ENCODE measurements at regions not wholly inside any gene's neighbourhood (a gene's known extent, or its start where the extent isn't known, plus 50 kb on each side); places are given as distances from the start of the nearest gene placed in this dataset.

DNA sequence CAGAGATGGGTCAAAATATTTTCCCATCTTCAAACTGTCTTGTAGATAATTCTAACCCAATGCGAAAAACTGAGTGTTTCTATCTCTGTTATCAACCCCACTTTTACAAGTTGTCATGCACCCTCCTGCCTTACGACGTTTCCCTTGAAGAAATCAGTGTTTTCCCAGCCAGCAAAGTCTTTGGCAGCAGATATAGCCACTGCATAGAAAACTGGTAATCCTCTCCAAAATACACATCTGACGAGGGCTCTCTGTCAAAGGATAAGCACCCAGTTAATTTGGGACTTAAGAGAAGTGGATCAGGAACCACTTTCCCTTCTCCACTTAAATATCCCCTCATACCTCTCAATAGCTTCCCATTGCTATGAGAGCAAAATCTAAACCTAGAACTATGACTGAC lies 351.9 kb upstream of the MIR17HG start (continued):
- TF ChIP-seq SIN3B (IDR thresholded peaks at IDR 0.05; ENCODE audit: low read depth) = no peak

DNA sequence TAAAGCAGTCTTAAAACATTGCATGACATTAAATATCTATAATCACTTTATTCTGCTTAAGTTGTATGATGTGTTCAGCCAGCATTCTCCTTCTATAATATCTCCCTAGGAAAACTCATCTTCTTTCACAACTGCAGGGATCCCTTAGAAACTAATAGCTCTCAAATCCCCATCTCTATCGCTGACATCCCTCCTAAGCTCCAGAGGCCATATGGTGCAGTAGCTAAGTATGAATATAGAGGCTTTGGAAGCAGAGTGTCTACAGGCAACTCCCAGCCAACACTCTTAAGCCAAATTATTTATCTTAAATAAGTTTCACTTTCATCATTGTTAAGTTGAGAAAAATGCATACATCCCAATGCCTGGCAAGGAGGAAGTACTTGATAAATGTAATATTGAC lies 349.5 kb upstream of the MIR17HG start:
- no peak overlapping the region for H3K9ac ChIP-seq (ENCODE audit: insufficient read depth in 1 of 2, low read depth in 2 of 2, low read length in 2 of 2)
- no peaks in the 10 kb centered on the region for H3K79me2 ChIP-seq (ENCODE audit: control insufficient read depth, insufficient read depth, low read length)
- DNase-seq (ENCODE audit: extremely low read depth in 1 of 4, low spot score in 3 of 4) (no peak), ATAC-seq (no peak), FAIRE-seq (no peak)
- no peaks in the 10 kb centered on the region for H4K20me1 ChIP-seq (replicated peaks; ENCODE audit: control insufficient read depth, insufficient read depth, low read length)
- no peak overlapping the region for H3K4me2 ChIP-seq (ENCODE audit: insufficient read depth, low read length)
- ChIA-PET CTCF (ENCODE audit: low intra/inter-chr PET ratio) (no interaction called here), POLR2A (no interaction called here)
- peaks cover 4% of the 10 kb centered on the region; the same call in 1 of the 2 replicates for H3K9me3 ChIP-seq (replicated peaks; ENCODE audit: control insufficient read depth, insufficient read depth, low read depth, low read length)
- H3K9me1 ChIP-seq (ENCODE audit: control insufficient read depth, insufficient read depth, low read length) = no peaks in the 10 kb centered on the region
- TF ChIP-seq, protein P1, sequence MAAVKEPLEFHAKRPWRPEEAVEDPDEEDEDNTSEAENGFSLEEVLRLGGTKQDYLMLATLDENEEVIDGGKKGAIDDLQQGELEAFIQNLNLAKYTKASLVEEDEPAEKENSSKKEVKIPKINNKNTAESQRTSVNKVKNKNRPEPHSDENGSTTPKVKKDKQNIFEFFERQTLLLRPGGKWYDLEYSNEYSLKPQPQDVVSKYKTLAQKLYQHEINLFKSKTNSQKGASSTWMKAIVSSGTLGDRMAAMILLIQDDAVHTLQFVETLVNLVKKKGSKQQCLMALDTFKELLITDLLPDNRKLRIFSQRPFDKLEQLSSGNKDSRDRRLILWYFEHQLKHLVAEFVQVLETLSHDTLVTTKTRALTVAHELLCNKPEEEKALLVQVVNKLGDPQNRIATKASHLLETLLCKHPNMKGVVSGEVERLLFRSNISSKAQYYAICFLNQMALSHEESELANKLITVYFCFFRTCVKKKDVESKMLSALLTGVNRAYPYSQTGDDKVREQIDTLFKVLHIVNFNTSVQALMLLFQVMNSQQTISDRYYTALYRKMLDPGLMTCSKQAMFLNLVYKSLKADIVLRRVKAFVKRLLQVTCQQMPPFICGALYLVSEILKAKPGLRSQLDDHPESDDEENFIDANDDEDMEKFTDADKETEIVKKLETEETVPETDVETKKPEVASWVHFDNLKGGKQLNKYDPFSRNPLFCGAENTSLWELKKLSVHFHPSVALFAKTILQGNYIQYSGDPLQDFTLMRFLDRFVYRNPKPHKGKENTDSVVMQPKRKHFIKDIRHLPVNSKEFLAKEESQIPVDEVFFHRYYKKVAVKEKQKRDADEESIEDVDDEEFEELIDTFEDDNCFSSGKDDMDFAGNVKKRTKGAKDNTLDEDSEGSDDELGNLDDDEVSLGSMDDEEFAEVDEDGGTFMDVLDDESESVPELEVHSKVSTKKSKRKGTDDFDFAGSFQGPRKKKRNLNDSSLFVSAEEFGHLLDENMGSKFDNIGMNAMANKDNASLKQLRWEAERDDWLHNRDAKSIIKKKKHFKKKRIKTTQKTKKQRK (IDR thresholded peaks at IDR 0.05; ENCODE audit: borderline replicate concordance, low read depth, low read length) = no peak
- TF ChIP-seq ELF1 (tag; IDR thresholded peaks at IDR 0.05) = peak; percentile 31; the same call in 1 of the 2 replicates
- in situ Hi-C loops (cut with MboI) (no loop called here), intact Hi-C loops (cut with micrococcal nuclease) (no loop called here)
- no peak overlapping the region for H2AFZ ChIP-seq (ENCODE audit: low read depth, low read length)
- no peaks in the 10 kb centered on the region for H3K4me1 ChIP-seq (replicated peaks in 1 of 2; ENCODE audit: control insufficient read depth in 2 of 2, insufficient read depth in 2 of 2, low read length in 2 of 2)
- no peak overlapping the region for H3K4me3 ChIP-seq
- H3K36me3 ChIP-seq (ENCODE audit: control insufficient read depth, insufficient read depth, low read length) = no peaks in the 10 kb centered on the region
- WGBS (ENCODE audit: insufficient coverage, low coverage, missing lambda C conversion rate) = 0% methylated on average over 1 of the region's 1 CpG
- H3K27ac ChIP-seq (ENCODE audit: extremely low read depth, low read depth, low read length) = no peak overlapping the region
- no TSS peak for BruUV-seq (replicated peaks)
- no peaks in the 10 kb centered on the region for H3K27me3 ChIP-seq (ENCODE audit: control insufficient read depth in 2 of 2, insufficient read depth in 2 of 2, low read length in 2 of 2)

All from K562 (cell line).